ENCODE measurements at regions not wholly inside any gene's neighbourhood (a gene's known extent, or its start where the extent isn't known, plus 50 kb on each side); places are given as distances from the start of the nearest gene placed in this dataset.

DNA sequence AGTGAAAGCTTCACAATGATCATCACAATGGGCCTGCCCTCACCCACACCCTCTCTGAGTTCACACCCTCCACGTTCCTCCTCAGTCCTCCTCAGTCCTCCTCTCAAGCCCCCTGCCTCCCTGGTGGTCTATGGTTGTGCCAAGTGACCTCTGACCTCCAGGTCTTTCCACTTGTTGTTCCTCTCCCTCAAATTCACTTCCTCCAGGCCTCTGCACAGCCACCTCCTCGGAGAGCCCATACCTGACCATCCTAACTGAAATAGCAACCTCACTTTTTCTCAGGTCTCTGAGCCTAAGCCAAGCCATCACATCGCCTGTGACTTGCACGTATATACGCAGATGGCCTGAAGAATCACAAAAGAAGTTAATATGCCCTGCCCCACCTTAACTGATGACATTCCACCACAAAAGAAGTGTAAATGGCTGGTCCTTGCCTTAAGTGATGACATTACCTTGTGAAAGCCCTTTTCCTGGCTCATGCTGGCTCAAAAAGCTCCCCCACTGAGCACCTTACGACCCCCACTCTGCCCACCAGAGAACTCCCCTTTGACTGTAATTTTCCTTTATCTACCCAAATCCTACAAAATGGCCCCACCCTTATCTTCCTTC is 293.4 kb upstream of the TENM3 start:
- no peak overlapping the region for H3K4me3 Mint-ChIP-seq
- H3K27me3 Mint-ChIP-seq, result no peaks in the 10 kb centered on the region
- H3K27ac Mint-ChIP-seq, result no peak overlapping the region
- H3K4me1 Mint-ChIP-seq, result no peaks in the 10 kb centered on the region
- H3K9me3 Mint-ChIP-seq, result peaks cover 0 to 2% (median 0%) of the 10 kb centered on the region in 3 donors
- no peaks in the 10 kb centered on the region for H3K36me3 Mint-ChIP-seq

- no peak overlapping the region for H3K4me3 Mint-ChIP-seq
- H3K36me3 Mint-ChIP-seq, result no peaks in the 10 kb centered on the region
- no peaks in the 10 kb centered on the region for H3K4me1 Mint-ChIP-seq
- no peaks in the 10 kb centered on the region for H3K9me3 Mint-ChIP-seq
- H3K27me3 Mint-ChIP-seq, result no peaks in the 10 kb centered on the region
- no peak overlapping the region for H3K27ac Mint-ChIP-seq
Observed at GRCh38 chr4:181950372-181951127, 292.7 kb upstream of the TENM3 start.

DNA sequence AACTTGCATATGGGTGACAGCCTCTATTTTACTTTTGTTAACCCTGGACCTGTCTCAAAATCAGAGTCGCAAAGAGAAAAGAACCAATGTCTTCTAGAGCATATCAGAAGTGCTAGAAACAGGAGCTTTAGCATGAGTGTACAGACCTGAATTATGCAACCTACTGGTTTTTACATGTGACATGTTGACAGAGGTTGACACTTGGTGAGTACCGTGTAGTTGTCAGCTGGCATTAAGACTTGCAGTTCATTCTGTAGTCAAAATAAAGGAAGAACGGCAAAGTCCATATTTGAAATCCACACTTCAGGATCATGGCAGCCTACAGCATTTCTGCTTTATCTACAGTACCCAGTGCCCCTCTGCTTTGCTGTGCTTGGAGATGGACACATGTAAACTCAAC is 291.9 kb upstream of the TENM3 start:
- Mint-ChIP-seq H3K4me3 (no peak overlapping the region), H3K4me1 (no peaks in the 10 kb centered on the region), H3K27ac (no peak overlapping the region), H3K36me3 (no peaks in the 10 kb centered on the region), H3K27me3 (no peaks in the 10 kb centered on the region), H3K9me3 (peaks cover 0 to under 1% (median 0%) of the 10 kb centered on the region in 3 donors)

DNA sequence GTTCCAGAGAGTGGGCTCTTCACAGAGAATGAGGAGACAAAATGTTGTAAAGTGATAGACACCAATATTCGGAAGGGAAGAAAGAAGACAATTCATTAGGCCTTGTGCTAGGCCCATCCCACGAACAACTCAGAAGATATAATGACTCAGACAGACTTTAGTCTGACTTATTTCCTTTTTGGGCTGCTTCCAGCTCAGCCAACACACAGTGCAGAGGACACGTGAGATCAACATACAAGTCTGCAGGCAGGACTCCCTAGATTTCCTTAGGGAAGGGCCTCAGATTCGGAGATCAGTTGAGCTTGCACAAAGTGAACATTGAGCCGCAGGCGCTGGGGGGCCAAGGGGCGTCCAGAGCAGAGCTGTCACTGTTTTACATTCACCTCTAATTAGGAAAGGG is 290.7 kb upstream of the TENM3 start:
- no peaks in the 10 kb centered on the region for H3K4me1 Mint-ChIP-seq
- no peaks in the 10 kb centered on the region for H3K36me3 Mint-ChIP-seq
- H3K4me3 Mint-ChIP-seq, result no peak overlapping the region
- H3K27me3 Mint-ChIP-seq, result no peaks in the 10 kb centered on the region
- no peak overlapping the region for H3K27ac Mint-ChIP-seq
- H3K9me3 Mint-ChIP-seq, result peaks cover 0 to 1% (median 0%) of the 10 kb centered on the region in 3 donors

DNA sequence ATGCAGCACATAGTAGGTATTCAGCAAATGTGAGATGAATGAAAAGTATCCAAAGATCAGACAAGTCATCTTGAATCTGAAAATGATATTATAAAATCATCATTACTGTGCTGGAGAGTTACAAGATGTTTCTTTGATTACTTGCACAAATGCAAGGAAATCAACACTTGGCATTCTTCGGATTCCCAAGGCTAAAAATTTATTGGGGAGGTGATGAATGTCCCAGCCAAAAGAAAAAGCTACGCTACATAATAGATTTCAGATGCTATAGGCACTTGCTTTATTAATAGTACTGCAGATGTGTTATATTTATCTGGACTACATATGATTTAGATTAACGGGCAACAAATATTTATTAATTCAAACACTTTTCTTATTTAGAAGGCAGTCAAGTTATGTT is 286.7 kb upstream of the TENM3 start:
- H3K27ac Mint-ChIP-seq, result no peak overlapping the region
- H3K36me3 Mint-ChIP-seq, result no peaks in the 10 kb centered on the region
- no peaks in the 10 kb centered on the region for H3K4me1 Mint-ChIP-seq
- H3K9me3 Mint-ChIP-seq, result peaks cover 0 to 1% (median 0%) of the 10 kb centered on the region in 3 donors
- H3K4me3 Mint-ChIP-seq, result no peak overlapping the region
- H3K27me3 Mint-ChIP-seq, result peaks cover 2% of the 10 kb centered on the region

DNA sequence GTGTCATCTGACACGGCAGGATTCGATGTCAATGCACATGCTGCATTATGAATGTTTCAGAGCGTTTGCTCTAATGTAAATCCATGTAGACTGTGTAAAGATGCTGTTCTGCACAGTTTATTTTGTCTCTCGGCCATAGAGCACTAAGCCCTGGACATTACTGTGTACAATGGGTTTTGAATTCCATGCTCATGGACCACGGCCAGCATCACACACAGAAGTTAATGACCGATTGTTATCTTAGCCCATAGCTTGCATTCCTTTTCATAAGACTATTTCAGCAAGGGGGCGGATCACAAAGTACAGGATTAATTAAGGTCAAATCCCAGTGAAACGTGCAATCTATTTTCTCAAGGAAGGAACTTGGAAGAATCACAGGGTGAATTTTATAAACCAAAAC is 286.1 kb upstream of the TENM3 start:
- peaks cover 2% of the 10 kb centered on the region for H3K27me3 Mint-ChIP-seq
- no peak overlapping the region for H3K27ac Mint-ChIP-seq
- H3K36me3 Mint-ChIP-seq, result no peaks in the 10 kb centered on the region
- H3K4me3 Mint-ChIP-seq, result no peak overlapping the region
- H3K4me1 Mint-ChIP-seq, result no peaks in the 10 kb centered on the region
- peaks cover 0 to 2% (median 1%) of the 10 kb centered on the region in 3 donors for H3K9me3 Mint-ChIP-seq

- Mint-ChIP-seq H3K27ac (no peak overlapping the region), H3K4me1 (no peaks in the 10 kb centered on the region), H3K36me3 (peaks cover 1% of the 10 kb centered on the region), H3K4me3 (no peak overlapping the region), H3K9me3 (peaks cover 0 to 4% (median 1%) of the 10 kb centered on the region in 3 donors), H3K27me3 (peaks cover 2% of the 10 kb centered on the region)
Observed at GRCh38 chr4:181958446-181958845, 284.8 kb upstream of the TENM3 start.

GRCh38 chr4:181959121-181959520 is 284.1 kb upstream of the TENM3 start:
- H3K4me3 Mint-ChIP-seq, result no peak overlapping the region
- no peak overlapping the region for H3K27ac Mint-ChIP-seq
- H3K4me1 Mint-ChIP-seq, result no peaks in the 10 kb centered on the region
- peaks cover 2% of the 10 kb centered on the region for H3K27me3 Mint-ChIP-seq
- peaks cover 0 to 4% (median 1%) of the 10 kb centered on the region in 3 donors for H3K9me3 Mint-ChIP-seq
- peaks cover 1% of the 10 kb centered on the region for H3K36me3 Mint-ChIP-seq

DNA sequence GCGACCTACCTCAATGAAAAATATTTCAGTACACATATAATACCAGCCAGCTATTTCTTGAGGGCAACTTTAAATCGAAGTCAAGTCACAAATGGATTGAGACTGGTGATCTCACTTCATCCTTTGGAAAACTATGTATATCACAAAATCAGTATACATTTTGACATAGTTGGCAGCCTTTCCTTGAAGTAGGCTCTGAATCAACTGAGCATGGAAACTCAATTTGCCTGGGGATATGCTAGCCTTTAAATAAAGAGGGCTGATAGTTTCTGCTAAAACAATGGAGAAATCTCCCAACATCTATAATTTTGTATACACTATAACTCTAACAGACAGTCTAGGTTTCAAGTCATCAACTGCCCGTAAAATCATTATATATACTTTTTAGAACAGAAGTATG is 282.8 kb upstream of the TENM3 start:
- H3K4me3 Mint-ChIP-seq, result no peak overlapping the region
- no peak overlapping the region for H3K27ac Mint-ChIP-seq
- H3K27me3 Mint-ChIP-seq, result peaks cover 2% of the 10 kb centered on the region
- H3K4me1 Mint-ChIP-seq, result no peaks in the 10 kb centered on the region
- H3K9me3 Mint-ChIP-seq, result peaks cover 0 to 4% (median 1%) of the 10 kb centered on the region in 3 donors
- H3K36me3 Mint-ChIP-seq, result peaks cover 1% of the 10 kb centered on the region

GRCh38 chr4:181962321-181962720 is 280.9 kb upstream of the TENM3 start:
- Mint-ChIP-seq H3K4me1 (no peaks in the 10 kb centered on the region), H3K27ac (no peak overlapping the region), H3K36me3 (peaks cover 1% of the 10 kb centered on the region), H3K27me3 (peaks cover 2% of the 10 kb centered on the region), H3K4me3 (no peak overlapping the region), H3K9me3 (peaks cover 0 to 4% (median 0%) of the 10 kb centered on the region in 3 donors)

- H3K36me3 Mint-ChIP-seq, result peaks cover 1% of the 10 kb centered on the region
- H3K4me3 Mint-ChIP-seq, result no peak overlapping the region
- H3K27ac Mint-ChIP-seq, result no peak overlapping the region
- H3K27me3 Mint-ChIP-seq, result no peaks in the 10 kb centered on the region
- no peaks in the 10 kb centered on the region for H3K4me1 Mint-ChIP-seq
- H3K9me3 Mint-ChIP-seq, result peaks cover 0 to 7% (median 0%) of the 10 kb centered on the region in 3 donors
Observed at GRCh38 chr4:181964731-181965130, 278.5 kb upstream of the TENM3 start.

GRCh38 chr4:181966104-181966551 is 277.1 kb upstream of the TENM3 start:
- Mint-ChIP-seq H3K36me3 (peaks cover 1% of the 10 kb centered on the region), H3K9me3 (peaks cover 0 to 7% (median 0%) of the 10 kb centered on the region in 3 donors), H3K4me1 (peaks cover 0 to 3% (median under 1%) of the 10 kb centered on the region in 3 donors), H3K27ac (no peak overlapping the region), H3K27me3 (no peaks in the 10 kb centered on the region), H3K4me3 (no peak overlapping the region)

GRCh38 chr4:181967401-181967800 is 275.8 kb upstream of the TENM3 start:
- Mint-ChIP-seq H3K4me3 (no peak overlapping the region), H3K36me3 (peaks cover 1% of the 10 kb centered on the region), H3K27me3 (no peaks in the 10 kb centered on the region), H3K27ac (peak overlapping the region in 1 of 3 donors; percentile 59), H3K9me3 (peaks cover 0 to 3% (median 2%) of the 10 kb centered on the region in 3 donors), H3K4me1 (peaks cover 0 to 8% (median 5%) of the 10 kb centered on the region in 3 donors)

DNA sequence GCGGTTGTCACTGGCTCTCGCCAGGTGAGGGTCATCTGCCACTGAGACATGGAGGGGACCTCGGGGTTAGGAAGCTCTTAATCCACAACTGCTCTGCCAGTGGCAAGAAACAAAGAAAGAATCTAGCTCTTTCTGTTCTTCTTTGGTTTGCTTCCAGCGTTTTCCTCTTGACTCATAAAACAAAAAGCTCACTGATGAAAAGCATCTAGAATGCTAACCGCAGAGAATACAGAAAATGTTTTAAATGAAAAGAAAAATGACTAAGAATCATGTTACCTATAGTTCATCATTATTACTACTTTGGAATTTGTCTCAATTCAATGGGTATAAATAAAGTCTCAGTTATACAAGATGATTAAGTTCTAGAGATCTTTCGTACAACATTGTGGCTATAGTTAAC is 274.8 kb upstream of the TENM3 start:
- H3K36me3 Mint-ChIP-seq, result no peaks in the 10 kb centered on the region
- H3K4me1 Mint-ChIP-seq, result peaks cover 0 to 8% (median 5%) of the 10 kb centered on the region in 3 donors
- H3K4me3 Mint-ChIP-seq, result no peak overlapping the region
- no peak overlapping the region for H3K27ac Mint-ChIP-seq
- H3K27me3 Mint-ChIP-seq, result no peaks in the 10 kb centered on the region
- H3K9me3 Mint-ChIP-seq, result peaks cover 0 to 3% (median 2%) of the 10 kb centered on the region in 3 donors

- Mint-ChIP-seq H3K36me3 (no peaks in the 10 kb centered on the region), H3K9me3 (peaks cover 0 to 6% (median 2%) of the 10 kb centered on the region in 3 donors), H3K27ac (no peak overlapping the region), H3K4me1 (peaks cover 0 to 8% (median 5%) of the 10 kb centered on the region in 3 donors), H3K27me3 (no peaks in the 10 kb centered on the region), H3K4me3 (no peak overlapping the region)
Observed at GRCh38 chr4:181969151-181969550, 274.1 kb upstream of the TENM3 start.

GRCh38 chr4:181970366-181970765 is 272.8 kb upstream of the TENM3 start:
- Mint-ChIP-seq H3K36me3 (peaks cover under 1% of the 10 kb centered on the region), H3K27ac (no peak overlapping the region), H3K27me3 (no peaks in the 10 kb centered on the region), H3K4me1 (peaks cover 0 to 8% (median 5%) of the 10 kb centered on the region in 3 donors), H3K4me3 (no peak overlapping the region), H3K9me3 (peaks cover 0 to 6% (median 3%) of the 10 kb centered on the region in 3 donors)

Measured in IgD-negative memory B cell (primary cell).